Liver (tissue), 8 donors: ENCODE measurements at regions not wholly inside any gene's neighbourhood (a gene's known extent, or its start where the extent isn't known, plus 50 kb on each side); places are given as distances from the start of the nearest gene placed in this dataset.
"Not testable (repeated sequence)": the region's sequence is repeated elsewhere in the genome, so short reads cannot be mapped to it uniquely, and the experiment has no call there.

ENCODE experiments used
- DNase-seq: peaks from one replicate; pipeline ENCODE4 v3.0.0-alpha.2; 2017; ENCODE audit warnings: low spot score
- H3K27ac ChIP-seq, 2 donors: one replicate each; pipeline ENCODE4 v1.7.0; 2013; ENCODE audit warnings: inconsistent platforms in 2 of 2, low read length in 2 of 2, control low read depth in 1 of 2, low read depth in 1 of 2, mild to moderate bottlenecking in 1 of 2
- H3K27me3 ChIP-seq, 4 donors: one replicate each; pipeline versions ENCODE4 v1.6.1 to v1.7.0; 2013; ENCODE audit warnings: low read length in 3 of 4, inconsistent platforms in 1 of 4, mild to moderate bottlenecking in 1 of 4, moderate library complexity in 1 of 4; ENCODE audit not compliant: control insufficient read depth in 4 of 4, insufficient read depth in 4 of 4
- H3K36me3 ChIP-seq, 4 donors: one replicate each; pipeline versions ENCODE4 v1.6.1 to v1.7.0; 2013; ENCODE audit warnings: low read length in 3 of 4, mild to moderate bottlenecking in 3 of 4, low read depth in 1 of 4, moderate library complexity in 1 of 4; ENCODE audit not compliant: control insufficient read depth in 4 of 4, insufficient read depth in 3 of 4
- H3K4me1 ChIP-seq, 4 donors: one replicate each; pipeline versions ENCODE4 v1.6.1 to v1.7.0; 2013; ENCODE audit warnings: low read length in 3 of 4, mild to moderate bottlenecking in 3 of 4, moderate library complexity in 1 of 4; ENCODE audit not compliant: control insufficient read depth in 4 of 4, insufficient read depth in 4 of 4
- H3K4me3 ChIP-seq, 3 donors: one replicate each; pipeline versions ENCODE4 v1.6.1 to v1.7.0; 2013; ENCODE audit warnings: low read length in 3 of 3, control low read depth in 1 of 3, low read depth in 1 of 3, mild to moderate bottlenecking in 1 of 3
- H3K9ac ChIP-seq, 2 donors: one replicate each; pipeline ENCODE4 v1.7.0; 2013; ENCODE audit warnings: low read length in 2 of 2, mild to moderate bottlenecking in 2 of 2, moderate library complexity in 2 of 2, control low read depth in 1 of 2, low read depth in 1 of 2
- H3K9me3 ChIP-seq, 4 donors: one replicate each; pipeline versions ENCODE4 v1.6.1 to v1.7.0; 2013; ENCODE audit warnings: low read length in 3 of 4; ENCODE audit not compliant: control insufficient read depth in 4 of 4
- ATF3 ChIP-seq: IDR thresholded peaks from 2 replicates; pipeline ENCODE4 v1.6.1; 2016; ENCODE audit warnings: antibody characterized with exemption
- CTCF ChIP-seq: fragments of 150-350 bp; IDR thresholded peaks from 2 replicates; pipeline ENCODE4 v1.5.1; 2017; ENCODE audit warnings: improper control_type of control experiment, low read depth, low read length; ENCODE audit not compliant: missing input control
- FOXA1 ChIP-seq: IDR thresholded peaks from 2 replicates; pipeline ENCODE4 v1.6.1; 2016; ENCODE audit warnings: antibody characterized with exemption
- FOXA2 ChIP-seq: IDR thresholded peaks from 2 replicates; pipeline ENCODE4 v1.6.1; 2016; ENCODE audit warnings: antibody characterized with exemption
- GABPA ChIP-seq, 2 donors: IDR thresholded peaks in 1 of 2; conservative IDR thresholded peaks in 1 of 2; 2 replicates each; pipeline ENCODE4 v1.6.1; 2016; ENCODE audit warnings: antibody characterized with exemption in 2 of 2, mild to moderate bottlenecking in 1 of 2, moderate library complexity in 1 of 2
- HNF4A ChIP-seq, 2 donors: conservative IDR thresholded peaks; 2 replicates each; pipeline ENCODE4 v1.6.1; 2016; ENCODE audit warnings: antibody characterized with exemption in 2 of 2, mild to moderate bottlenecking in 2 of 2
- HNF4G ChIP-seq: IDR thresholded peaks from 2 replicates; pipeline ENCODE4 v1.6.1; 2016; ENCODE audit warnings: antibody characterized with exemption
- JUND ChIP-seq, 2 donors: IDR thresholded peaks; 2 replicates each; pipeline ENCODE4 v1.6.1; 2016; ENCODE audit warnings: antibody characterized with exemption in 2 of 2
- NR2F2 ChIP-seq: IDR thresholded peaks from 2 replicates; pipeline ENCODE4 v1.6.1; 2016; ENCODE audit warnings: antibody characterized with exemption
- RAD21 ChIP-seq, 2 donors: IDR thresholded peaks; 2 replicates each; pipeline ENCODE4 v1.6.1; 2016; ENCODE audit warnings: antibody characterized with exemption in 2 of 2, mild to moderate bottlenecking in 2 of 2
- RXRA ChIP-seq, 2 donors: IDR thresholded peaks; 2 replicates each; pipeline ENCODE4 v1.6.1; 2017 to 2018; ENCODE audit warnings: antibody characterized with exemption in 2 of 2, mild to moderate bottlenecking in 1 of 2
- YY1 ChIP-seq: IDR thresholded peaks from 2 replicates; pipeline ENCODE4 v1.6.1; 2016; ENCODE audit warnings: antibody characterized with exemption, mild to moderate bottlenecking
- ZBTB33 ChIP-seq: IDR thresholded peaks from 2 replicates; pipeline ENCODE4 v1.6.1; 2016; ENCODE audit warnings: antibody characterized with exemption
- WGBS: extraction: QIAGEN DNeasy Blood & Tissue Kit; methylation state at CpG from one replicate; pipeline ENCODE4 v1.1.7; 2013; 5-methylcytosine and 5-hydroxymethylcytosine counted together
- donor health status: healthy.
- donor health status: healthy.
- donor health status: healthy.
- donor health status: healthy.
- donor health status: healthy.

- TF ChIP-seq HNF4A (conservative IDR thresholded peaks at IDR 0.05) (no peak), NR2F2 (no peak), JUND (IDR thresholded peaks at IDR 0.05) (no peak), HNF4G (no peak), ATF3 (no peak), YY1 (no peak)
- Histone ChIP-seq H3K27me3 (no peaks in the 10 kb centered on the region), H3K9me3 (no peaks in the 10 kb centered on the region), H3K4me1 (no peaks in the 10 kb centered on the region), H3K27ac (no peak overlapping the region), H3K9ac (no peak overlapping the region), H3K36me3 (no peaks in the 10 kb centered on the region), H3K4me3 (no peak overlapping the region)
- DNase-seq = no peak
- 81% methylated on average over 1 of the region's 1 CpG for WGBS
These were observed 128.0 kb upstream of the RAP1B start for GRCh38 chr12:68482660-68483059.

- 90% methylated on average over 4 of the region's 4 CpGs for WGBS
- H3K4me3 ChIP-seq = no peak overlapping the region
- no peak overlapping the region for H3K27ac ChIP-seq
- TF ChIP-seq FOXA2 (no peak), YY1 (no peak), HNF4G (no peak)
- H3K9me3 ChIP-seq = no peaks in the 10 kb centered on the region
- H3K27me3 ChIP-seq = no peaks in the 10 kb centered on the region
- no peak overlapping the region for H3K9ac ChIP-seq
- no peaks in the 10 kb centered on the region for H3K4me1 ChIP-seq
- DNase-seq = no peak
- no peaks in the 10 kb centered on the region for H3K36me3 ChIP-seq
These were observed 126.9 kb upstream of the RAP1B start for GRCh38 chr12:68483592-68484383.

- H3K4me3 ChIP-seq, DNase-seq, H3K9me3 ChIP-seq, H3K27me3 ChIP-seq, H3K36me3 ChIP-seq, H3K27ac ChIP-seq, H3K9ac ChIP-seq, H3K4me1 ChIP-seq: not testable (repeated sequence)
- 79% methylated on average over 4 of the region's 6 CpGs for WGBS
These were observed 126.1 kb upstream of the RAP1B start for GRCh38 chr12:68484578-68484977.

GRCh38 chr12:68486449-68486848, 124.2 kb upstream of the RAP1B start:
- not testable (repeated sequence) for H3K36me3 ChIP-seq, H3K4me1 ChIP-seq, H3K9ac ChIP-seq, H3K27ac ChIP-seq, H3K9me3 ChIP-seq, H3K4me3 ChIP-seq, DNase-seq, H3K27me3 ChIP-seq
- peak in 1 of 2 donors; percentile 12 for TF ChIP-seq RAD21 (IDR thresholded peaks at IDR 0.05)
- 93% methylated on average over 6 of the region's 6 CpGs for WGBS

GRCh38 chr12:68487721-68488309, 122.9 kb upstream of the RAP1B start:
- no peak for DNase-seq
- Histone ChIP-seq H3K9ac (no peak overlapping the region), H3K9me3 (no peaks in the 10 kb centered on the region), H3K27ac (no peak overlapping the region), H3K4me1 (no peaks in the 10 kb centered on the region), H3K4me3 (no peak overlapping the region), H3K27me3 (no peaks in the 10 kb centered on the region), H3K36me3 (no peaks in the 10 kb centered on the region)
- 74% methylated on average over 13 of the region's 13 CpGs for WGBS
- TF ChIP-seq ATF3 (no peak), NR2F2 (no peak), FOXA2 (no peak), JUND (IDR thresholded peaks at IDR 0.05) (no peak), RXRA (IDR thresholded peaks at IDR 0.05) (no peak), FOXA1 (no peak), YY1 (no peak), ZBTB33 (no peak), HNF4G (no peak), GABPA (IDR thresholded peaks at IDR 0.05 in 1 of 2, conservative IDR thresholded peaks at IDR 0.05 in 1 of 2) (no peak), HNF4A (conservative IDR thresholded peaks at IDR 0.05) (no peak), CTCF (no peak)
